GM21526 (cell line): ENCODE measurements at regions not wholly inside any gene's neighbourhood (a gene's known extent, or its start where the extent isn't known, plus 50 kb on each side); places are given as distances from the start of the nearest gene placed in this dataset.

Experiments used
- ATAC-seq: cut with Tn5 transposase; IDR thresholded peaks from one replicate; pipeline ENCODE4 v1.9.1; 2021; ENCODE audit warnings: moderate library complexity; ENCODE audit not compliant: unreplicated experiment, low FRiP score

GRCh38 chr5:158278216-158278925, 419.4 kb upstream of the CLINT1 start:
- no peak for ATAC-seq

- no peak for ATAC-seq
Measured at GRCh38 chr5:158277276-158277675, 418.3 kb upstream of the CLINT1 start.

- no peak for ATAC-seq
Measured at GRCh38 chr5:158276692-158277091, 417.7 kb upstream of the CLINT1 start.

- ATAC-seq, result no peak
Measured at GRCh38 chr5:158275511-158275910, 416.6 kb upstream of the CLINT1 start.

- no peak for ATAC-seq
Measured at GRCh38 chr5:158273035-158273434, 414.1 kb upstream of the CLINT1 start.

GRCh38 chr5:158272409-158272808, 413.5 kb upstream of the CLINT1 start:
- no peak for ATAC-seq

- no peak for ATAC-seq
Measured at GRCh38 chr5:158270996-158271554, 412.1 kb upstream of the CLINT1 start.

- ATAC-seq, result no peak
Measured at GRCh38 chr5:158268286-158268685, 409.3 kb upstream of the CLINT1 start.

GRCh38 chr5:158267228-158267627, 408.3 kb upstream of the CLINT1 start:
- no peak for ATAC-seq

- ATAC-seq, result no peak
Measured at GRCh38 chr5:158265931-158266700, 407.2 kb upstream of the CLINT1 start.

- ATAC-seq, result no peak
Measured at GRCh38 chr5:158265346-158265745, 406.4 kb upstream of the CLINT1 start.

- no peak for ATAC-seq
Measured at GRCh38 chr5:158264264-158264663, 405.3 kb upstream of the CLINT1 start.

- no peak for ATAC-seq
Measured at GRCh38 chr5:158261674-158262367, 402.9 kb upstream of the CLINT1 start.

GRCh38 chr5:158256096-158256495, 397.2 kb upstream of the CLINT1 start:
- no peak for ATAC-seq

- ATAC-seq, result no peak
Measured at GRCh38 chr5:158255609-158256008, 396.7 kb upstream of the CLINT1 start.

- ATAC-seq, result no peak
Measured at GRCh38 chr5:158246661-158247060, 387.7 kb upstream of the CLINT1 start.

GRCh38 chr5:158245513-158245912, 386.6 kb upstream of the CLINT1 start:
- ATAC-seq, result no peak

- ATAC-seq, result no peak
Measured at GRCh38 chr5:158244882-158245281, 385.9 kb upstream of the CLINT1 start.

GRCh38 chr5:158236511-158237335, 377.8 kb upstream of the CLINT1 start:
- no peak for ATAC-seq

- ATAC-seq, result no peak
Measured at GRCh38 chr5:158235159-158235547, 376.2 kb upstream of the CLINT1 start.
